ENCODE measurements at regions not wholly inside any gene's neighbourhood (a gene's known extent, or its start where the extent isn't known, plus 50 kb on each side); places are given as distances from the start of the nearest gene placed in this dataset.
A peak's percentile ranks its signal among the peaks of the same experiment; 100 is the strongest.

DNA sequence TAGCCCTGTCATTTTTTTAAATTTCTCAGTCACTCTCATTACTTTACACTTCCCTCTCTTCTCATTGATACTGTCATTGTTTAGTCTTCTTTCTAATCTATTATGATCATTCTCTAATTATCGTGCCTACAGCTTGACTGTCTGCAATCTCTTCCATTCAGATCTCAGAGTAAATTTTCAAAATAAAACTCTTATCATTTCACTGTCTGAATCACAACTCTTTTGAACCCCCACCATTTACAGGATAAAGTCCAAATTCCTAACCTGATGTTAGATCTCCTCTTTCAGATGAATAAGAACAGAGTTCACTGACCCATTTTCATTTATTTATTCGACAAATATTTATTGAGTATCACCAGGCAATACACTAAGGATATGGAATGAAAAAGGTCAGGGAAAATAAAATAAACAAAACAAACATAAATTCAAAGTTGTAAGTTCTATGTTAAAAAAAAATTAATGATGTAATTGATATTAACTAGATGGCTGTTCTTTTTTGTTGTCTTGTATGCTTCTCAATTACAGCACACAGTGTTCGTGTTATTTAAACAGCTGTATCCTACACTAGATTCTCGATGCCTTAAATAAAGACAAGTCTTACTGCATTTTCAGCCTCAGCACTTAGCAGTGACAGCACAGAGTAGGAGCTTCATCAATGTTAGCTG, 631.0 kb downstream of the IRS1 start (continued):
- TF ChIP-seq, protein P1, sequence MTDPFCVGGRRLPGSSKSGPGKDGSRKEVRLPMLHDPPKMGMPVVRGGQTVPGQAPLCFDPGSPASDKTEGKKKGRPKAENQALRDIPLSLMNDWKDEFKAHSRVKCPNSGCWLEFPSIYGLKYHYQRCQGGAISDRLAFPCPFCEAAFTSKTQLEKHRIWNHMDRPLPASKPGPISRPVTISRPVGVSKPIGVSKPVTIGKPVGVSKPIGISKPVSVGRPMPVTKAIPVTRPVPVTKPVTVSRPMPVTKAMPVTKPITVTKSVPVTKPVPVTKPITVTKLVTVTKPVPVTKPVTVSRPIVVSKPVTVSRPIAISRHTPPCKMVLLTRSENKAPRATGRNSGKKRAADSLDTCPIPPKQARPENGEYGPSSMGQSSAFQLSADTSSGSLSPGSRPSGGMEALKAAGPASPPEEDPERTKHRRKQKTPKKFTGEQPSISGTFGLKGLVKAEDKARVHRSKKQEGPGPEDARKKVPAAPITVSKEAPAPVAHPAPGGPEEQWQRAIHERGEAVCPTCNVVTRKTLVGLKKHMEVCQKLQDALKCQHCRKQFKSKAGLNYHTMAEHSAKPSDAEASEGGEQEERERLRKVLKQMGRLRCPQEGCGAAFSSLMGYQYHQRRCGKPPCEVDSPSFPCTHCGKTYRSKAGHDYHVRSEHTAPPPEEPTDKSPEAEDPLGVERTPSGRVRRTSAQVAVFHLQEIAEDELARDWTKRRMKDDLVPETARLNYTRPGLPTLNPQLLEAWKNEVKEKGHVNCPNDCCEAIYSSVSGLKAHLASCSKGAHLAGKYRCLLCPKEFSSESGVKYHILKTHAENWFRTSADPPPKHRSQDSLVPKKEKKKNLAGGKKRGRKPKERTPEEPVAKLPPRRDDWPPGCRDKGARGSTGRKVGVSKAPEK (CRISPR knock-in tag; IDR thresholded peaks at IDR 0.05; ENCODE audit: borderline replicate concordance) = no peak
- TF ChIP-seq CHCHD3 (CRISPR knock-in tag; IDR thresholded peaks at IDR 0.05) = no peak
- peak; percentile 35; the same call in 1 of the 2 replicates for TF ChIP-seq HNF4G (IDR thresholded peaks at IDR 0.05; ENCODE audit: borderline replicate concordance, low read depth, low read length)
- TF ChIP-seq HNF4G (CRISPR knock-in tag; IDR thresholded peaks at IDR 0.05; ENCODE audit: borderline replicate concordance, low read depth) = no peak
- no peak for TF ChIP-seq ZNF235 (CRISPR knock-in tag; IDR thresholded peaks at IDR 0.05; ENCODE audit: borderline replicate concordance)
- TF ChIP-seq, protein P2, sequence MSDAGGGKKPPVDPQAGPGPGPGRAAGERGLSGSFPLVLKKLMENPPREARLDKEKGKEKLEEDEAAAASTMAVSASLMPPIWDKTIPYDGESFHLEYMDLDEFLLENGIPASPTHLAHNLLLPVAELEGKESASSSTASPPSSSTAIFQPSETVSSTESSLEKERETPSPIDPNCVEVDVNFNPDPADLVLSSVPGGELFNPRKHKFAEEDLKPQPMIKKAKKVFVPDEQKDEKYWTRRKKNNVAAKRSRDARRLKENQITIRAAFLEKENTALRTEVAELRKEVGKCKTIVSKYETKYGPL (CRISPR knock-in tag; IDR thresholded peaks at IDR 0.05) = no peak
- no peak for TF ChIP-seq ZNF441 (CRISPR knock-in tag; IDR thresholded peaks at IDR 0.05; ENCODE audit: borderline replicate concordance)
- TF ChIP-seq, protein P3, sequence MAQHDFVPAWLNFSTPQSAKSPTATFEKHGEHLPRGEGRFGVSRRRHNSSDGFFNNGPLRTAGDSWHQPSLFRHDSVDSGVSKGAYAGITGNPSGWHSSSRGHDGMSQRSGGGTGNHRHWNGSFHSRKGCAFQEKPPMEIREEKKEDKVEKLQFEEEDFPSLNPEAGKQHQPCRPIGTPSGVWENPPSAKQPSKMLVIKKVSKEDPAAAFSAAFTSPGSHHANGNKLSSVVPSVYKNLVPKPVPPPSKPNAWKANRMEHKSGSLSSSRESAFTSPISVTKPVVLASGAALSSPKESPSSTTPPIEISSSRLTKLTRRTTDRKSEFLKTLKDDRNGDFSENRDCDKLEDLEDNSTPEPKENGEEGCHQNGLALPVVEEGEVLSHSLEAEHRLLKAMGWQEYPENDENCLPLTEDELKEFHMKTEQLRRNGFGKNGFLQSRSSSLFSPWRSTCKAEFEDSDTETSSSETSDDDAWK (CRISPR knock-in tag; IDR thresholded peaks at IDR 0.05) = no peak
- TF ChIP-seq ZNF451 (CRISPR knock-in tag; IDR thresholded peaks at IDR 0.05) = no peak
- TF ChIP-seq, protein P4, sequence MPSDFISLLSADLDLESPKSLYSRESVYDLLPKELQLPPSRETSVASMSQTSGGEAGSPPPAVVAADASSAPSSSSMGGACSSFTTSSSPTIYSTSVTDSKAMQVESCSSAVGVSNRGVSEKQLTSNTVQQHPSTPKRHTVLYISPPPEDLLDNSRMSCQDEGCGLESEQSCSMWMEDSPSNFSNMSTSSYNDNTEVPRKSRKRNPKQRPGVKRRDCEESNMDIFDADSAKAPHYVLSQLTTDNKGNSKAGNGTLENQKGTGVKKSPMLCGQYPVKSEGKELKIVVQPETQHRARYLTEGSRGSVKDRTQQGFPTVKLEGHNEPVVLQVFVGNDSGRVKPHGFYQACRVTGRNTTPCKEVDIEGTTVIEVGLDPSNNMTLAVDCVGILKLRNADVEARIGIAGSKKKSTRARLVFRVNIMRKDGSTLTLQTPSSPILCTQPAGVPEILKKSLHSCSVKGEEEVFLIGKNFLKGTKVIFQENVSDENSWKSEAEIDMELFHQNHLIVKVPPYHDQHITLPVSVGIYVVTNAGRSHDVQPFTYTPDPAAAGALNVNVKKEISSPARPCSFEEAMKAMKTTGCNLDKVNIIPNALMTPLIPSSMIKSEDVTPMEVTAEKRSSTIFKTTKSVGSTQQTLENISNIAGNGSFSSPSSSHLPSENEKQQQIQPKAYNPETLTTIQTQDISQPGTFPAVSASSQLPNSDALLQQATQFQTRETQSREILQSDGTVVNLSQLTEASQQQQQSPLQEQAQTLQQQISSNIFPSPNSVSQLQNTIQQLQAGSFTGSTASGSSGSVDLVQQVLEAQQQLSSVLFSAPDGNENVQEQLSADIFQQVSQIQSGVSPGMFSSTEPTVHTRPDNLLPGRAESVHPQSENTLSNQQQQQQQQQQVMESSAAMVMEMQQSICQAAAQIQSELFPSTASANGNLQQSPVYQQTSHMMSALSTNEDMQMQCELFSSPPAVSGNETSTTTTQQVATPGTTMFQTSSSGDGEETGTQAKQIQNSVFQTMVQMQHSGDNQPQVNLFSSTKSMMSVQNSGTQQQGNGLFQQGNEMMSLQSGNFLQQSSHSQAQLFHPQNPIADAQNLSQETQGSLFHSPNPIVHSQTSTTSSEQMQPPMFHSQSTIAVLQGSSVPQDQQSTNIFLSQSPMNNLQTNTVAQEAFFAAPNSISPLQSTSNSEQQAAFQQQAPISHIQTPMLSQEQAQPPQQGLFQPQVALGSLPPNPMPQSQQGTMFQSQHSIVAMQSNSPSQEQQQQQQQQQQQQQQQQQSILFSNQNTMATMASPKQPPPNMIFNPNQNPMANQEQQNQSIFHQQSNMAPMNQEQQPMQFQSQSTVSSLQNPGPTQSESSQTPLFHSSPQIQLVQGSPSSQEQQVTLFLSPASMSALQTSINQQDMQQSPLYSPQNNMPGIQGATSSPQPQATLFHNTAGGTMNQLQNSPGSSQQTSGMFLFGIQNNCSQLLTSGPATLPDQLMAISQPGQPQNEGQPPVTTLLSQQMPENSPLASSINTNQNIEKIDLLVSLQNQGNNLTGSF (CRISPR knock-in tag; IDR thresholded peaks at IDR 0.05) = no peak
- TF ChIP-seq, protein P5, sequence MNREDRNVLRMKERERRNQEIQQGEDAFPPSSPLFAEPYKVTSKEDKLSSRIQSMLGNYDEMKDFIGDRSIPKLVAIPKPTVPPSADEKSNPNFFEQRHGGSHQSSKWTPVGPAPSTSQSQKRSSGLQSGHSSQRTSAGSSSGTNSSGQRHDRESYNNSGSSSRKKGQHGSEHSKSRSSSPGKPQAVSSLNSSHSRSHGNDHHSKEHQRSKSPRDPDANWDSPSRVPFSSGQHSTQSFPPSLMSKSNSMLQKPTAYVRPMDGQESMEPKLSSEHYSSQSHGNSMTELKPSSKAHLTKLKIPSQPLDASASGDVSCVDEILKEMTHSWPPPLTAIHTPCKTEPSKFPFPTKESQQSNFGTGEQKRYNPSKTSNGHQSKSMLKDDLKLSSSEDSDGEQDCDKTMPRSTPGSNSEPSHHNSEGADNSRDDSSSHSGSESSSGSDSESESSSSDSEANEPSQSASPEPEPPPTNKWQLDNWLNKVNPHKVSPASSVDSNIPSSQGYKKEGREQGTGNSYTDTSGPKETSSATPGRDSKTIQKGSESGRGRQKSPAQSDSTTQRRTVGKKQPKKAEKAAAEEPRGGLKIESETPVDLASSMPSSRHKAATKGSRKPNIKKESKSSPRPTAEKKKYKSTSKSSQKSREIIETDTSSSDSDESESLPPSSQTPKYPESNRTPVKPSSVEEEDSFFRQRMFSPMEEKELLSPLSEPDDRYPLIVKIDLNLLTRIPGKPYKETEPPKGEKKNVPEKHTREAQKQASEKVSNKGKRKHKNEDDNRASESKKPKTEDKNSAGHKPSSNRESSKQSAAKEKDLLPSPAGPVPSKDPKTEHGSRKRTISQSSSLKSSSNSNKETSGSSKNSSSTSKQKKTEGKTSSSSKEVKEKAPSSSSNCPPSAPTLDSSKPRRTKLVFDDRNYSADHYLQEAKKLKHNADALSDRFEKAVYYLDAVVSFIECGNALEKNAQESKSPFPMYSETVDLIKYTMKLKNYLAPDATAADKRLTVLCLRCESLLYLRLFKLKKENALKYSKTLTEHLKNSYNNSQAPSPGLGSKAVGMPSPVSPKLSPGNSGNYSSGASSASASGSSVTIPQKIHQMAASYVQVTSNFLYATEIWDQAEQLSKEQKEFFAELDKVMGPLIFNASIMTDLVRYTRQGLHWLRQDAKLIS (CRISPR knock-in tag; IDR thresholded peaks at IDR 0.05) = no peak
- TF ChIP-seq ZNF672 (CRISPR knock-in tag; IDR thresholded peaks at IDR 0.05) = no peak
- no peak for TF ChIP-seq SSRP1 (CRISPR knock-in tag; IDR thresholded peaks at IDR 0.05)
- TF ChIP-seq CHD4 (IDR thresholded peaks at IDR 0.05; ENCODE audit: borderline replicate concordance, low read length) = peak; percentile 56; the same call in 1 of the 2 replicates
- TF ChIP-seq XBP1 (CRISPR knock-in tag; IDR thresholded peaks at IDR 0.05) = no peak
